Esophagus muscularis mucosa (tissue), 4 donors: ENCODE measurements at regions not wholly inside any gene's neighbourhood (a gene's known extent, or its start where the extent isn't known, plus 50 kb on each side); places are given as distances from the start of the nearest gene placed in this dataset.

Source experiments
- DNase-seq: peaks from one replicate; pipeline ENCODE4 v3.0.0-alpha.2; 2017; ENCODE audit errors: extremely low spot score
- H3K27ac ChIP-seq, 4 donors: fragments of 200-600 bp; sonication (generic); replicated peaks in 1 of 4; 1 replicate in 3 of 4; 2 replicates in 1 of 4; pipeline ENCODE4 v1.5.1; 2016 to 2019; ENCODE audit warnings: mild to moderate bottlenecking in 1 of 4
- H3K27me3 ChIP-seq, 4 donors: fragments of 200-600 bp; sonication (generic); one replicate each; pipeline versions ENCODE4 v1.5.1 to v1.6.0; 2016 to 2019
- H3K36me3 ChIP-seq, 4 donors: fragments of 200-600 bp; sonication (generic); one replicate each; pipeline ENCODE4 v1.5.1; 2016 to 2019
- H3K4me1 ChIP-seq, 4 donors: fragments of 200-600 bp; sonication (generic); one replicate each; pipeline ENCODE4 v1.5.1; 2016 to 2019
- H3K4me3 ChIP-seq, 4 donors: fragments of 200-600 bp; sonication (generic); 1 replicate in 2 of 4; 2 replicates in 2 of 4; pipeline ENCODE4 v1.5.1; 2016 to 2019; ENCODE audit warnings: mild to moderate bottlenecking in 4 of 4, moderate library complexity in 1 of 4
- H3K9me3 ChIP-seq, 4 donors: fragments of 200-600 bp; sonication (generic); 1 replicate in 3 of 4; 2 replicates in 1 of 4; pipeline ENCODE4 v1.5.1; 2016 to 2019
- EP300 ChIP-seq: sonication (generic); formaldehyde crosslinking; IDR thresholded peaks from one replicate; pipeline ENCODE4 v1.6.1; 2017; ENCODE audit warnings: antibody characterized with exemption
- POLR2A ChIP-seq: fragments of 450-650 bp; IDR thresholded peaks from one replicate; pipeline ENCODE4 v1.6.1; 2017; ENCODE audit warnings: antibody characterized with exemption, moderate library complexity, mild to moderate bottlenecking, low read depth
- POLR2AphosphoS5 ChIP-seq, 2 donors: sonication (generic); formaldehyde crosslinking; IDR thresholded peaks; one replicate each; pipeline ENCODE4 v1.6.1; 2017; ENCODE audit warnings: antibody characterized with exemption in 2 of 2
- WGBS: methylation state at CpG from one replicate; pipeline ENCODE4 v1.1.5; 2018; 5-methylcytosine and 5-hydroxymethylcytosine counted together
- intact Hi-C: fragments of 100-400 bp; cut with DNase I; formaldehyde crosslinking; loops from one replicate; pipeline ENCODE4 v1.15.1; 2023
- TF ChIP-seq, protein P1 (sequence below), 3 experiments: fragments of 200-600 bp in 2 of 3; fragments of 450-650 bp in 1 of 3; sonication (generic) in 2 of 3; IDR thresholded peaks; one replicate each; pipeline ENCODE4 v1.5.1; 2017 to 2019; ENCODE audit warnings: antibody characterized with exemption in 3 of 3, mild to moderate bottlenecking in 2 of 3, moderate library complexity in 1 of 3

DNA sequence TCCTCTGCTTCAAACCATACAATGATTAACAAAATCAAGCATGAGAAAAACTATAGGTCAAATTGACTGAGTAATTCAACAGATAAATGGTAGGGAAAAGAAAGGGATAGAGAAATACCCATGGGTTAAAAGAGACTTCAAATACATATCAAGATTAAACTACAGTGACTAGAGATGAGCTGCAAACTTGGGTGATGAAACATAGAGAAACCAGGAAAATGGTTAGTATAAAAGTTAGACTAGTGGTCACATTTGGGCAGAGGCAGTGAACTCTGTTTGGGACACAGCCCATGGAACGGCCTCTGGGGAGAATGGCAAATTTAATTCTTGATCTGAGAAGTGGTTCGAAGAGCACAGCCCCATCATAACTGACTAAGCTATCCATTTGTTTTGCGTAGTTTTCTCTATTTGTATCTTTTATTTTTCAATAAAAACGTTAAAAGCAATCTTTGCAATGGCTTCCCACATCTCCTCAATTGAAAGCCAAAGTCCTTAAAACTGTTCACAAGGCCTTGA, 99.4 kb downstream of the APIP start:
- WGBS = 83% methylated on average over 4 of the region's 4 CpGs
- no peak for TF ChIP-seq EP300
- TF ChIP-seq POLR2A = no peak
- no peak for TF ChIP-seq POLR2AphosphoS5 (IDR thresholded peaks at IDR 0.05)
- TF ChIP-seq, protein P1, sequence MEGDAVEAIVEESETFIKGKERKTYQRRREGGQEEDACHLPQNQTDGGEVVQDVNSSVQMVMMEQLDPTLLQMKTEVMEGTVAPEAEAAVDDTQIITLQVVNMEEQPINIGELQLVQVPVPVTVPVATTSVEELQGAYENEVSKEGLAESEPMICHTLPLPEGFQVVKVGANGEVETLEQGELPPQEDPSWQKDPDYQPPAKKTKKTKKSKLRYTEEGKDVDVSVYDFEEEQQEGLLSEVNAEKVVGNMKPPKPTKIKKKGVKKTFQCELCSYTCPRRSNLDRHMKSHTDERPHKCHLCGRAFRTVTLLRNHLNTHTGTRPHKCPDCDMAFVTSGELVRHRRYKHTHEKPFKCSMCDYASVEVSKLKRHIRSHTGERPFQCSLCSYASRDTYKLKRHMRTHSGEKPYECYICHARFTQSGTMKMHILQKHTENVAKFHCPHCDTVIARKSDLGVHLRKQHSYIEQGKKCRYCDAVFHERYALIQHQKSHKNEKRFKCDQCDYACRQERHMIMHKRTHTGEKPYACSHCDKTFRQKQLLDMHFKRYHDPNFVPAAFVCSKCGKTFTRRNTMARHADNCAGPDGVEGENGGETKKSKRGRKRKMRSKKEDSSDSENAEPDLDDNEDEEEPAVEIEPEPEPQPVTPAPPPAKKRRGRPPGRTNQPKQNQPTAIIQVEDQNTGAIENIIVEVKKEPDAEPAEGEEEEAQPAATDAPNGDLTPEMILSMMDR (IDR thresholded peaks at IDR 0.05) = no peak

DNA sequence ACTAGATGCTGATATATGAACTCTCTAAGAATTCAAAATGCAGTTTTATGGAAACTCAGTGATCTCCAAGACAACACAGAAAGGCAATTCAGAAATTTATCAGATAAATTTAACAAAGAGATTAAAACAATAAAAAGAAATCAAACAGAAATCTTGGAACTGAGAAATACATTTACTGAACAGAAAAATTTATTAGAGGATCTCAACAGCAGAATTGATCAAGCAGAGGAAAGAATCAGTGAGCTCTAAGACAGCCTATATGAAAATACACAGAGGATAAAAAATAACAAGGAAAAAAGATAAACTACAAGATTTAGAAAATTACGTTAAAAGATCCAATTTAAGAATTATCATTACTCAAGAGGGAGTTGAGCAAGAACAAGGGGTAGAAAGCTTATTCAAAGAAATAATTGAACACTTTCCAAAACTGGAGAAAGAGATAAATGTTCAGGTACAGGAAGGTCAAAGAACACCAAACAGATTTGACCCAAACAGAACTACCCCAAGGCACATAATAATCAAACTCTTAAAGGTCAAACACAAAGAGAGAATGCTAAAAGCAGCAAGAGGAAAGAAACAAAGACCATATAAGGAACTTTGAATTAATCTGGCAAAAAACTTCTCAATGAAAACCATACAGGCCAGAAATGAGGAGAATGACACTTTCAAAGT, 103.1 kb downstream of the APIP start:
- peaks cover 0 to 14% (median 10%) of the 10 kb centered on the region in 4 donors for H3K9me3 ChIP-seq
- no peaks in the 10 kb centered on the region for H3K27me3 ChIP-seq
- no peaks in the 10 kb centered on the region for H3K4me1 ChIP-seq
- no peak overlapping the region for H3K27ac ChIP-seq
- no peaks in the 10 kb centered on the region for H3K36me3 ChIP-seq
- WGBS = 85% methylated on average over 1 of the region's 1 CpG
- no peak overlapping the region for H3K4me3 ChIP-seq
- no peak for DNase-seq
- no peak for TF ChIP-seq EP300
- TF ChIP-seq, protein P1 (IDR thresholded peaks at IDR 0.05) = no peak
- no peak for TF ChIP-seq POLR2AphosphoS5 (IDR thresholded peaks at IDR 0.05)
- TF ChIP-seq POLR2A = no peak
- intact Hi-C loops = no loop called here

More for the DNA sequence above, 99.4 kb downstream of the APIP start:
- no peaks in the 10 kb centered on the region for H3K4me1 ChIP-seq
- H3K27me3 ChIP-seq = no peaks in the 10 kb centered on the region
- peaks cover 0 to 14% (median 9%) of the 10 kb centered on the region in 4 donors for H3K9me3 ChIP-seq
- intact Hi-C loops = no loop called here
- DNase-seq = peak; percentile 24
- no peak overlapping the region for H3K4me3 ChIP-seq
- no peaks in the 10 kb centered on the region for H3K36me3 ChIP-seq
- H3K27ac ChIP-seq = no peak overlapping the region

DNA sequence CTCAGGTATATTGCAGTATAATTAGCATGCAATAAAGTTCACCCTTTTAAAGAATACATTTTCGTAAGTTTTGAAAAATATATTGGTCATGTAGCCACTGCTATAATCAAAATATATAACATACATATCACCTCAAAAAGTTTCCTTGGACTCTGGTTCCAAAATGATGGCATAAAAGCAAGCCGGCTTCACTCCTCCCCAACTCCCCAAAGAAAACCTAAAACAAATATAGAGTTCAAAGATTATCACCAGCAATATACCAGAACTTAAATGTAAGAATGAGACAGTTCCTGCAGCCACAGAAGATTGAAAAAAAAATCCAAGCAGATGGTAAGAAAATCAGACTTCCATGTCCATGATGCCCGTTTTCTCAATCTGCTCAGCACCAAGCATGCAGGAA, 104.3 kb downstream of the APIP start:
- TF ChIP-seq EP300 = no peak
- no peak for TF ChIP-seq POLR2AphosphoS5 (IDR thresholded peaks at IDR 0.05)
- TF ChIP-seq, protein P1 (IDR thresholded peaks at IDR 0.05) = no peak
- no peak for TF ChIP-seq POLR2A
- Histone ChIP-seq H3K27me3 (no peaks in the 10 kb centered on the region), H3K4me3 (no peak overlapping the region), H3K9me3 (peaks cover 0 to 14% (median 10%) of the 10 kb centered on the region in 4 donors), H3K4me1 (no peaks in the 10 kb centered on the region), H3K27ac (no peak overlapping the region), H3K36me3 (no peaks in the 10 kb centered on the region)
- DNase-seq = no peak
- WGBS = 85% methylated on average over 3 of the region's 3 CpGs
- intact Hi-C loops = no loop called here

DNA sequence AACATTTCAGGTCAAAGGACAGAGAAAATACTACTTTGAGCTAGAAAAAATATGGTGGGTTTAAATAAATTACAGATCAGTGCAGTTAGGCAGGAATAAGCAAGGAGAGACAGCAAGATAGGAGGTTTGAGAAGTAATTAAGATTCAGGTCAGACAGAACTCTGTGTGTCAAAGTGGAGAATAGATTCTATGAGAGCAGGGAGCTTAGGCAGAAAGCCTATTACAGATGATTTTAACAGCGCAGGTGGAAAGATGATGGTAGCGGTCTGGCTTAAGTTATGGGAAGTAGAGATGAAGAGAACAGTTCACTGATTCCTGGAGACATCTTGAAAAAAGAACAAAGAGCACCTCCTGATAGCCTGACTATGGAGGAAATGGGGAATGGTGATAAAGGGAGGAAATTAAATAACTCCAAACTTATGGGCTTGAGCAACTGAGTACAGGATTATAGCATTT, 106.0 kb downstream of the APIP start:
- WGBS = 85% methylated on average over 2 of the region's 2 CpGs
- Histone ChIP-seq H3K9me3 (peaks cover 0 to 14% (median 10%) of the 10 kb centered on the region in 4 donors), H3K27me3 (no peaks in the 10 kb centered on the region), H3K36me3 (no peaks in the 10 kb centered on the region), H3K27ac (no peak overlapping the region), H3K4me1 (no peaks in the 10 kb centered on the region), H3K4me3 (no peak overlapping the region)
- no peak for DNase-seq
- no peak for TF ChIP-seq EP300
- no peak for TF ChIP-seq POLR2A
- no peak for TF ChIP-seq POLR2AphosphoS5 (IDR thresholded peaks at IDR 0.05)
- TF ChIP-seq, protein P1 (IDR thresholded peaks at IDR 0.05) = no peak
- intact Hi-C loops = no loop called here
